ENCODE measurements at regions not wholly inside any gene's neighbourhood (a gene's known extent, or its start where the extent isn't known, plus 50 kb on each side); places are given as distances from the start of the nearest gene placed in this dataset.

GRCh38 chr1:238302646-238303045 is 411.9 kb upstream of the ZP4 start:
- no peak for DNase-seq

- DNase-seq: no peak
Observed at GRCh38 chr1:238296371-238296770, 405.6 kb upstream of the ZP4 start.

- DNase-seq: no peak
Observed at GRCh38 chr1:238293075-238293474, 402.4 kb upstream of the ZP4 start.

- peak in 1 of 3 donors; percentile 2 for DNase-seq
Observed at GRCh38 chr1:238281418-238281817, 390.7 kb upstream of the ZP4 start.

GRCh38 chr1:238279694-238280380 is 389.1 kb upstream of the ZP4 start:
- no peak for DNase-seq

GRCh38 chr1:238272145-238272544 is 381.4 kb upstream of the ZP4 start:
- no peak for DNase-seq

- no peak for DNase-seq
Observed at GRCh38 chr1:238265866-238266265, 375.1 kb upstream of the ZP4 start.

GRCh38 chr1:238264951-238265350 is 374.2 kb upstream of the ZP4 start:
- DNase-seq: no peak

GRCh38 chr1:238258510-238258909 is 367.8 kb upstream of the ZP4 start:
- DNase-seq: no peak

GRCh38 chr1:238257018-238257621 is 366.4 kb upstream of the ZP4 start:
- DNase-seq: peak in 1 of 3 donors; percentile 8

GRCh38 chr1:238254935-238255334 is 364.2 kb upstream of the ZP4 start:
- no peak for DNase-seq

- DNase-seq: peak; percentile 32 to 61 (median 47)
Observed at GRCh38 chr1:238252033-238252802, 361.5 kb upstream of the ZP4 start.

GRCh38 chr1:238248356-238248755 is 357.6 kb upstream of the ZP4 start:
- no peak for DNase-seq

GRCh38 chr1:238242181-238242580 is 351.5 kb upstream of the ZP4 start:
- no peak for DNase-seq

GRCh38 chr1:238241607-238242006 is 350.9 kb upstream of the ZP4 start:
- DNase-seq: no peak

- DNase-seq: no peak
Observed at GRCh38 chr1:238239343-238239742, 348.6 kb upstream of the ZP4 start.

- DNase-seq: no peak
Observed at GRCh38 chr1:238233966-238234365, 343.2 kb upstream of the ZP4 start.

- peak; percentile 10 to 40 (median 30) for DNase-seq
Observed at GRCh38 chr1:238232084-238232710, 341.5 kb upstream of the ZP4 start.

GRCh38 chr1:238226810-238227209 is 336.1 kb upstream of the ZP4 start:
- DNase-seq: no peak

- DNase-seq: no peak
Observed at GRCh38 chr1:238223076-238223640, 332.4 kb upstream of the ZP4 start.

- DNase-seq: no peak
Observed at GRCh38 chr1:238221738-238222137, 331.0 kb upstream of the ZP4 start.

- no peak for DNase-seq
Observed at GRCh38 chr1:238214449-238214848, 323.7 kb upstream of the ZP4 start.
